ENCODE measurements at regions not wholly inside any gene's neighbourhood (a gene's known extent, or its start where the extent isn't known, plus 50 kb on each side); places are given as distances from the start of the nearest gene placed in this dataset.

DNA sequence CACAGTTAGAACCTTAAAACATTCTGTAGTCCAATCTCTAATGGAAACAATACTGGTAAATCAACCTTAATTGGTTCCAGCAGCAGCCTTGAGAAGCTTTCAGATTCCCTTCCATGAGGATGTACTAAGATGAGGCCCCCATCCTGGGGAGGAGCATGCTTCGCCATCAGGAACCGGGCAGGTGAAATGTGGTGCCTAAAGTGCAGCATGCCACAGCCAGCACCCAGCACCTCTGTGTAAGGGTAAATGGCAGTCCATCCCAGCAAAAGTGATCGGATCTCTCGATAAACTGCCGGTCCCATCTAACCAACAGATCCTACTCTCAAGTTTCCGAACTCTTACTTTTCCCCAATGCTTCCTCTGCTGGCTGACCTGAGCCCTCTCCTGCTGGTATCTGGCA, 166.3 kb upstream of the PDE10A start:
- TF ChIP-seq, protein P1, sequence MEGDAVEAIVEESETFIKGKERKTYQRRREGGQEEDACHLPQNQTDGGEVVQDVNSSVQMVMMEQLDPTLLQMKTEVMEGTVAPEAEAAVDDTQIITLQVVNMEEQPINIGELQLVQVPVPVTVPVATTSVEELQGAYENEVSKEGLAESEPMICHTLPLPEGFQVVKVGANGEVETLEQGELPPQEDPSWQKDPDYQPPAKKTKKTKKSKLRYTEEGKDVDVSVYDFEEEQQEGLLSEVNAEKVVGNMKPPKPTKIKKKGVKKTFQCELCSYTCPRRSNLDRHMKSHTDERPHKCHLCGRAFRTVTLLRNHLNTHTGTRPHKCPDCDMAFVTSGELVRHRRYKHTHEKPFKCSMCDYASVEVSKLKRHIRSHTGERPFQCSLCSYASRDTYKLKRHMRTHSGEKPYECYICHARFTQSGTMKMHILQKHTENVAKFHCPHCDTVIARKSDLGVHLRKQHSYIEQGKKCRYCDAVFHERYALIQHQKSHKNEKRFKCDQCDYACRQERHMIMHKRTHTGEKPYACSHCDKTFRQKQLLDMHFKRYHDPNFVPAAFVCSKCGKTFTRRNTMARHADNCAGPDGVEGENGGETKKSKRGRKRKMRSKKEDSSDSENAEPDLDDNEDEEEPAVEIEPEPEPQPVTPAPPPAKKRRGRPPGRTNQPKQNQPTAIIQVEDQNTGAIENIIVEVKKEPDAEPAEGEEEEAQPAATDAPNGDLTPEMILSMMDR (IDR thresholded peaks at IDR 0.05; ENCODE audit: low read length) = no peak
- TF ChIP-seq EZH2 (optimal IDR thresholded peaks at IDR 0.05; ENCODE audit: low read depth, low read length) = no peak

Measured in MM.1S (cell line).